HCT116 (cell line): ENCODE measurements at regions not wholly inside any gene's neighbourhood (a gene's known extent, or its start where the extent isn't known, plus 50 kb on each side); places are given as distances from the start of the nearest gene placed in this dataset.

ENCODE experiments used
- ATAC-seq: fragments of 200-7000 bp; cut with Tn5 transposase; 2 replicates; pipeline ENCODE4 v1.9.1; 2020; ENCODE audit warnings: mild to moderate bottlenecking, moderate library complexity
- BruUV-seq: library from RNA; stranded (reverse); fragments of 400-500 nt; replicated peaks from 2 replicates; lab custom pipeline; 2021; lab: Mats Ljungman, UMichigan
- CTCF ChIA-PET: fragments of 300-600 bp; sonication (Branson Sonifier 250); formaldehyde crosslinking; loops from one replicate; lab custom pipeline; 2021; ENCODE audit warnings: antibody characterized with exemption; lab: Charles Lee
- POLR2A ChIA-PET: fragments of 300-600, 350-600 bp; sonication (Branson Sonifier 250); formaldehyde crosslinking; loops from one replicate; lab custom pipeline; 2021; ENCODE audit warnings: antibody characterized with exemption; lab: Charles Lee
- RAD21 ChIA-PET, 2 experiments: fragments of 300-600 bp; sonication (Branson Sonifier 250); formaldehyde crosslinking; loops; one replicate each; lab custom pipeline; 2023; ENCODE audit warnings: low total read pairs in 2 of 2; ENCODE audit not compliant: uncharacterized antibody in 2 of 2, unreplicated experiment in 2 of 2, low non-redundant PET in 1 of 2; lab: Charles Lee
- DNase-seq: peaks from one replicate; pipeline ENCODE4 v3.0.0-alpha.2; 2010; ENCODE audit warnings: low read depth, low spot score
- H2AFZ ChIP-seq: fragments of 200-600 bp; shearing (Covaris generic), sonication (generic); 2 replicates; pipeline ENCODE4 v1.6.1; 2017; ENCODE audit warnings: low read depth, mixed run types, mixed read lengths, antibody characterized with exemption, low read length; ENCODE audit not compliant: poor library complexity, severe bottlenecking
- H3K27ac ChIP-seq: 2 replicates; pipeline ENCODE4 v1.5.1; 2012; ENCODE audit warnings: low read depth, low read length
- H3K27me3 ChIP-seq: fragments of 200-600 bp; sonication (generic); 2 replicates; pipeline ENCODE4 v1.6.1; 2016; ENCODE audit warnings: mixed run types, low read length, mixed read lengths; ENCODE audit not compliant: insufficient read depth
- H3K36me3 ChIP-seq, 2 experiments: fragments of 200-500 bp in 1 of 2; fragments of 200-600 bp in 1 of 2; sonication (Bioruptor generic) in 1 of 2; sonication (generic) in 1 of 2; 2 replicates each; pipeline versions ENCODE4 v1.5.1 to v1.6.1; 2014 to 2016; ENCODE audit warnings: low read length in 2 of 2, inconsistent platforms in 1 of 2, mixed read lengths in 1 of 2, mixed run types in 1 of 2; ENCODE audit not compliant: insufficient read depth in 2 of 2, control insufficient read depth in 1 of 2
- H3K4me1 ChIP-seq, 2 experiments: fragments of 200-600 bp in 1 of 2; sonication (generic) in 1 of 2; 2 replicates each; pipeline versions ENCODE4 v1.5.1 to v1.6.1; 2012 to 2017; ENCODE audit warnings: low read length in 2 of 2, inconsistent platforms in 1 of 2, mild to moderate bottlenecking in 1 of 2, mixed read lengths in 1 of 2, mixed run types in 1 of 2, moderate library complexity in 1 of 2; ENCODE audit not compliant: insufficient read depth in 2 of 2, control insufficient read depth in 1 of 2
- H3K4me2 ChIP-seq: fragments of 200-600 bp; sonication (generic); 2 replicates; pipeline ENCODE4 v1.6.1; 2017; ENCODE audit warnings: mixed run types, low read length, mixed read lengths
- H3K4me3 ChIP-seq, 2 experiments: fragments of 200-600 bp in 1 of 2; sonication (generic) in 1 of 2; replicated peaks in 1 of 2; 2 replicates each; pipeline ENCODE4 v1.5.1; 2011 to 2016; ENCODE audit warnings: low read length in 2 of 2, control low read depth in 1 of 2, low read depth in 1 of 2, mild to moderate bottlenecking in 1 of 2, mixed read lengths in 1 of 2, mixed run types in 1 of 2
- H3K79me2 ChIP-seq: fragments of 200-600 bp; sonication (generic); 2 replicates; pipeline ENCODE4 v1.6.1; 2017; ENCODE audit warnings: mild to moderate bottlenecking, mixed run types, low read length, moderate library complexity, mixed read lengths; ENCODE audit not compliant: insufficient read depth
- H3K9ac ChIP-seq: fragments of 200-600 bp; sonication (generic); 2 replicates; pipeline ENCODE4 v1.6.1; 2016; ENCODE audit warnings: low read length, mixed read lengths
- H3K9me2 ChIP-seq: fragments of 200-600 bp; sonication (generic), shearing (Covaris generic); 2 replicates; pipeline ENCODE4 v1.6.1; 2017; ENCODE audit warnings: mixed run types, mild to moderate bottlenecking, moderate library complexity; ENCODE audit not compliant: insufficient read depth
- H3K9me3 ChIP-seq, 2 experiments: fragments of 200-500 bp in 1 of 2; fragments of 200-600 bp in 1 of 2; sonication (Bioruptor generic) in 1 of 2; sonication (generic) in 1 of 2; 2 replicates each; pipeline ENCODE4 v1.6.1; 2014 to 2017; ENCODE audit warnings: low read length in 2 of 2, mixed read lengths in 2 of 2, inconsistent platforms in 1 of 2, low read depth in 1 of 2, mild to moderate bottlenecking in 1 of 2, mixed run types in 1 of 2, moderate library complexity in 1 of 2; ENCODE audit not compliant: control insufficient read depth in 1 of 2, insufficient read depth in 1 of 2
- H4K20me1 ChIP-seq: fragments of 200-600 bp; sonication (generic), shearing (Covaris generic); 2 replicates; pipeline ENCODE4 v1.6.1; 2017; ENCODE audit warnings: mixed run types, mild to moderate bottlenecking, moderate library complexity; ENCODE audit not compliant: insufficient read depth
- ATF3 ChIP-seq: IDR thresholded peaks from 2 replicates; pipeline ENCODE4 v1.6.1; 2012
- CBX3 ChIP-seq: IDR thresholded peaks from 2 replicates; pipeline ENCODE4 v1.6.1; 2012; ENCODE audit warnings: low read depth
- CEBPB ChIP-seq: IDR thresholded peaks from 2 replicates; pipeline ENCODE4 v1.6.1; 2012; ENCODE audit warnings: low read depth
- EGR1 ChIP-seq: IDR thresholded peaks from 2 replicates; pipeline ENCODE4 v1.6.1; 2012; ENCODE audit warnings: low read depth
- ELF1 ChIP-seq: IDR thresholded peaks from 2 replicates; pipeline ENCODE4 v1.6.1; 2012; ENCODE audit warnings: low read depth, borderline replicate concordance
- EZH2phosphoT487 ChIP-seq: fragments of 200-600 bp; IDR thresholded peaks from 2 replicates; pipeline ENCODE4 v1.6.1; 2018; ENCODE audit warnings: antibody characterized with exemption, borderline replicate concordance
- FOSL1 ChIP-seq: IDR thresholded peaks from 2 replicates; pipeline ENCODE4 v1.6.1; 2012; ENCODE audit warnings: low read depth
- JUND ChIP-seq: IDR thresholded peaks from 2 replicates; pipeline ENCODE4 v1.6.1; 2012
- MAX ChIP-seq: IDR thresholded peaks from 2 replicates; pipeline ENCODE4 v1.6.1; 2012
- POLR2A ChIP-seq: IDR thresholded peaks from 2 replicates; pipeline ENCODE4 v1.7.0; 2011; ENCODE audit warnings: borderline replicate concordance; ENCODE audit not compliant: insufficient read depth, insufficient read length; ENCODE audit errors: extremely low read depth
- RAD21 ChIP-seq: IDR thresholded peaks from 2 replicates; pipeline ENCODE4 v1.6.1; 2012; ENCODE audit warnings: low read depth, mild to moderate bottlenecking
- SIN3A ChIP-seq: IDR thresholded peaks from 2 replicates; pipeline ENCODE4 v1.6.1; 2012; ENCODE audit warnings: low read depth
- SP1 ChIP-seq: IDR thresholded peaks from 2 replicates; pipeline ENCODE4 v1.6.1; 2012; ENCODE audit warnings: low read depth
- SRF ChIP-seq: IDR thresholded peaks from 2 replicates; pipeline ENCODE4 v1.6.1; 2012; ENCODE audit warnings: low read depth
- TCF7L2 ChIP-seq: IDR thresholded peaks from 2 replicates; pipeline ENCODE4 v1.7.0; 2011; ENCODE audit warnings: borderline replicate concordance, inconsistent platforms; ENCODE audit not compliant: insufficient read depth, insufficient read length; ENCODE audit errors: extremely low read depth
- YY1 ChIP-seq: IDR thresholded peaks from 2 replicates; pipeline ENCODE4 v1.6.1; 2011; ENCODE audit warnings: low read length, low read depth, moderate library complexity, mild to moderate bottlenecking; ENCODE audit not compliant: insufficient replicate concordance; ENCODE audit errors: extremely low read depth
- ZFX ChIP-seq: fragments of 450-650 bp; IDR thresholded peaks from 2 replicates; pipeline ENCODE4 v1.6.1; 2017
- intact Hi-C: fragments of 100-400 bp; cut with micrococcal nuclease; formaldehyde crosslinking; loops from 2 replicates; pipeline ENCODE4 v1.10.0; 2022
- TF ChIP-seq, protein P1 (sequence below): IDR thresholded peaks from 2 replicates; pipeline ENCODE4 v1.6.1; 2012; ENCODE audit warnings: low read depth
- TF ChIP-seq, protein P2 (sequence below), 3 experiments: fragments of 200-600 bp in 1 of 3; sonication (generic) in 1 of 3; IDR thresholded peaks in 2 of 3; conservative IDR thresholded peaks in 1 of 3; 2 replicates each; pipeline ENCODE4 v1.5.1; 2012 to 2017; ENCODE audit warnings: low read depth in 2 of 3, low read length in 2 of 3, antibody characterized with exemption in 1 of 3, borderline replicate concordance in 1 of 3, control low read depth in 1 of 3, mild to moderate bottlenecking in 1 of 3, mixed read lengths in 1 of 3, mixed run types in 1 of 3, moderate library complexity in 1 of 3; ENCODE audit not compliant: insufficient read depth in 1 of 3
- TF ChIP-seq, protein P3 (sequence below): IDR thresholded peaks from 2 replicates; pipeline ENCODE4 v1.6.1; 2011; ENCODE audit warnings: mild to moderate bottlenecking, low read length, moderate library complexity; ENCODE audit not compliant: insufficient replicate concordance; ENCODE audit errors: extremely low read depth

GRCh38 chr1:191016765-191017164, 539.1 kb upstream of the BRINP3 start:
- Histone ChIP-seq H3K9me3 (no peaks in the 10 kb centered on the region), H3K27ac (no peak overlapping the region), H3K4me2 (no peak overlapping the region), H4K20me1 (no peaks in the 10 kb centered on the region; the same call in 1 of the 2 replicates), H3K36me3 (no peaks in the 10 kb centered on the region), H3K27me3 (no peaks in the 10 kb centered on the region), H3K4me3 (no peak overlapping the region), H3K9me2 (no peaks in the 10 kb centered on the region; the same call in 1 of the 2 replicates), H3K9ac (no peak overlapping the region), H2AFZ (no peak overlapping the region), H3K4me1 (no peaks in the 10 kb centered on the region), H3K79me2 (no peaks in the 10 kb centered on the region)
- POLR2A ChIA-PET: no interaction called here
- DNase-seq (no peak), ATAC-seq (no peak)
- TF ChIP-seq ATF3 (no peak), CEBPB (no peak), FOSL1 (no peak), EGR1 (no peak), POLR2A (no peak), MAX (no peak), ZFX (no peak), EZH2phosphoT487 (no peak), SP1 (no peak), ELF1 (no peak), TCF7L2 (no peak), JUND (no peak), RAD21 (no peak), YY1 (no peak), CBX3 (no peak), SRF (no peak), SIN3A (no peak)
- TF ChIP-seq, protein P1, sequence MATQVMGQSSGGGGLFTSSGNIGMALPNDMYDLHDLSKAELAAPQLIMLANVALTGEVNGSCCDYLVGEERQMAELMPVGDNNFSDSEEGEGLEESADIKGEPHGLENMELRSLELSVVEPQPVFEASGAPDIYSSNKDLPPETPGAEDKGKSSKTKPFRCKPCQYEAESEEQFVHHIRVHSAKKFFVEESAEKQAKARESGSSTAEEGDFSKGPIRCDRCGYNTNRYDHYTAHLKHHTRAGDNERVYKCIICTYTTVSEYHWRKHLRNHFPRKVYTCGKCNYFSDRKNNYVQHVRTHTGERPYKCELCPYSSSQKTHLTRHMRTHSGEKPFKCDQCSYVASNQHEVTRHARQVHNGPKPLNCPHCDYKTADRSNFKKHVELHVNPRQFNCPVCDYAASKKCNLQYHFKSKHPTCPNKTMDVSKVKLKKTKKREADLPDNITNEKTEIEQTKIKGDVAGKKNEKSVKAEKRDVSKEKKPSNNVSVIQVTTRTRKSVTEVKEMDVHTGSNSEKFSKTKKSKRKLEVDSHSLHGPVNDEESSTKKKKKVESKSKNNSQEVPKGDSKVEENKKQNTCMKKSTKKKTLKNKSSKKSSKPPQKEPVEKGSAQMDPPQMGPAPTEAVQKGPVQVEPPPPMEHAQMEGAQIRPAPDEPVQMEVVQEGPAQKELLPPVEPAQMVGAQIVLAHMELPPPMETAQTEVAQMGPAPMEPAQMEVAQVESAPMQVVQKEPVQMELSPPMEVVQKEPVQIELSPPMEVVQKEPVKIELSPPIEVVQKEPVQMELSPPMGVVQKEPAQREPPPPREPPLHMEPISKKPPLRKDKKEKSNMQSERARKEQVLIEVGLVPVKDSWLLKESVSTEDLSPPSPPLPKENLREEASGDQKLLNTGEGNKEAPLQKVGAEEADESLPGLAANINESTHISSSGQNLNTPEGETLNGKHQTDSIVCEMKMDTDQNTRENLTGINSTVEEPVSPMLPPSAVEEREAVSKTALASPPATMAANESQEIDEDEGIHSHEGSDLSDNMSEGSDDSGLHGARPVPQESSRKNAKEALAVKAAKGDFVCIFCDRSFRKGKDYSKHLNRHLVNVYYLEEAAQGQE: no peak
- TF ChIP-seq, protein P2, sequence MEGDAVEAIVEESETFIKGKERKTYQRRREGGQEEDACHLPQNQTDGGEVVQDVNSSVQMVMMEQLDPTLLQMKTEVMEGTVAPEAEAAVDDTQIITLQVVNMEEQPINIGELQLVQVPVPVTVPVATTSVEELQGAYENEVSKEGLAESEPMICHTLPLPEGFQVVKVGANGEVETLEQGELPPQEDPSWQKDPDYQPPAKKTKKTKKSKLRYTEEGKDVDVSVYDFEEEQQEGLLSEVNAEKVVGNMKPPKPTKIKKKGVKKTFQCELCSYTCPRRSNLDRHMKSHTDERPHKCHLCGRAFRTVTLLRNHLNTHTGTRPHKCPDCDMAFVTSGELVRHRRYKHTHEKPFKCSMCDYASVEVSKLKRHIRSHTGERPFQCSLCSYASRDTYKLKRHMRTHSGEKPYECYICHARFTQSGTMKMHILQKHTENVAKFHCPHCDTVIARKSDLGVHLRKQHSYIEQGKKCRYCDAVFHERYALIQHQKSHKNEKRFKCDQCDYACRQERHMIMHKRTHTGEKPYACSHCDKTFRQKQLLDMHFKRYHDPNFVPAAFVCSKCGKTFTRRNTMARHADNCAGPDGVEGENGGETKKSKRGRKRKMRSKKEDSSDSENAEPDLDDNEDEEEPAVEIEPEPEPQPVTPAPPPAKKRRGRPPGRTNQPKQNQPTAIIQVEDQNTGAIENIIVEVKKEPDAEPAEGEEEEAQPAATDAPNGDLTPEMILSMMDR (IDR thresholded peaks at IDR 0.05 in 2 of 3, conservative IDR thresholded peaks at IDR 0.05 in 1 of 3; ENCODE audit: borderline replicate concordance in 1 of 3, insufficient read depth in 1 of 3, low read depth in 2 of 3, low read length in 2 of 3): no peak
- TF ChIP-seq, protein P3, sequence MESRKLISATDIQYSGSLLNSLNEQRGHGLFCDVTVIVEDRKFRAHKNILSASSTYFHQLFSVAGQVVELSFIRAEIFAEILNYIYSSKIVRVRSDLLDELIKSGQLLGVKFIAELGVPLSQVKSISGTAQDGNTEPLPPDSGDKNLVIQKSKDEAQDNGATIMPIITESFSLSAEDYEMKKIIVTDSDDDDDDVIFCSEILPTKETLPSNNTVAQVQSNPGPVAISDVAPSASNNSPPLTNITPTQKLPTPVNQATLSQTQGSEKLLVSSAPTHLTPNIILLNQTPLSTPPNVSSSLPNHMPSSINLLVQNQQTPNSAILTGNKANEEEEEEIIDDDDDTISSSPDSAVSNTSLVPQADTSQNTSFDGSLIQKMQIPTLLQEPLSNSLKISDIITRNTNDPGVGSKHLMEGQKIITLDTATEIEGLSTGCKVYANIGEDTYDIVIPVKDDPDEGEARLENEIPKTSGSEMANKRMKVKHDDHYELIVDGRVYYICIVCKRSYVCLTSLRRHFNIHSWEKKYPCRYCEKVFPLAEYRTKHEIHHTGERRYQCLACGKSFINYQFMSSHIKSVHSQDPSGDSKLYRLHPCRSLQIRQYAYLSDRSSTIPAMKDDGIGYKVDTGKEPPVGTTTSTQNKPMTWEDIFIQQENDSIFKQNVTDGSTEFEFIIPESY: no peak
- RAD21 ChIA-PET: no interaction called here
- CTCF ChIA-PET: no interaction called here
- intact Hi-C loops: no loop called here
- no TSS peak for BruUV-seq
